Liver (tissue), 8 donors: ENCODE measurements at regions not wholly inside any gene's neighbourhood (a gene's known extent, or its start where the extent isn't known, plus 50 kb on each side); places are given as distances from the start of the nearest gene placed in this dataset.

ENCODE experiments used
- DNase-seq: peaks from one replicate; pipeline ENCODE4 v3.0.0-alpha.2; 2017; ENCODE audit warnings: low spot score
- H3K27ac ChIP-seq, 2 donors: one replicate each; pipeline ENCODE4 v1.7.0; 2013; ENCODE audit warnings: inconsistent platforms in 2 of 2, low read length in 2 of 2, control low read depth in 1 of 2, low read depth in 1 of 2, mild to moderate bottlenecking in 1 of 2
- H3K27me3 ChIP-seq, 4 donors: one replicate each; pipeline versions ENCODE4 v1.6.1 to v1.7.0; 2013; ENCODE audit warnings: low read length in 3 of 4, inconsistent platforms in 1 of 4, mild to moderate bottlenecking in 1 of 4, moderate library complexity in 1 of 4; ENCODE audit not compliant: control insufficient read depth in 4 of 4, insufficient read depth in 4 of 4
- H3K36me3 ChIP-seq, 4 donors: one replicate each; pipeline versions ENCODE4 v1.6.1 to v1.7.0; 2013; ENCODE audit warnings: low read length in 3 of 4, mild to moderate bottlenecking in 3 of 4, low read depth in 1 of 4, moderate library complexity in 1 of 4; ENCODE audit not compliant: control insufficient read depth in 4 of 4, insufficient read depth in 3 of 4
- H3K4me1 ChIP-seq, 4 donors: one replicate each; pipeline versions ENCODE4 v1.6.1 to v1.7.0; 2013; ENCODE audit warnings: low read length in 3 of 4, mild to moderate bottlenecking in 3 of 4, moderate library complexity in 1 of 4; ENCODE audit not compliant: control insufficient read depth in 4 of 4, insufficient read depth in 4 of 4
- H3K4me3 ChIP-seq, 3 donors: one replicate each; pipeline versions ENCODE4 v1.6.1 to v1.7.0; 2013; ENCODE audit warnings: low read length in 3 of 3, control low read depth in 1 of 3, low read depth in 1 of 3, mild to moderate bottlenecking in 1 of 3
- H3K9ac ChIP-seq, 2 donors: one replicate each; pipeline ENCODE4 v1.7.0; 2013; ENCODE audit warnings: low read length in 2 of 2, mild to moderate bottlenecking in 2 of 2, moderate library complexity in 2 of 2, control low read depth in 1 of 2, low read depth in 1 of 2
- H3K9me3 ChIP-seq, 4 donors: one replicate each; pipeline versions ENCODE4 v1.6.1 to v1.7.0; 2013; ENCODE audit warnings: low read length in 3 of 4; ENCODE audit not compliant: control insufficient read depth in 4 of 4
- ATF3 ChIP-seq: IDR thresholded peaks from 2 replicates; pipeline ENCODE4 v1.6.1; 2016; ENCODE audit warnings: antibody characterized with exemption
- CTCF ChIP-seq: fragments of 150-350 bp; IDR thresholded peaks from 2 replicates; pipeline ENCODE4 v1.5.1; 2017; ENCODE audit warnings: improper control_type of control experiment, low read depth, low read length; ENCODE audit not compliant: missing input control
- EGR1 ChIP-seq, 2 donors: IDR thresholded peaks; 2 replicates each; pipeline ENCODE4 v1.6.1; 2016 to 2018; ENCODE audit warnings: antibody characterized with exemption in 2 of 2, low read depth in 2 of 2
- FOXA1 ChIP-seq: IDR thresholded peaks from 2 replicates; pipeline ENCODE4 v1.6.1; 2016; ENCODE audit warnings: antibody characterized with exemption
- FOXA2 ChIP-seq: IDR thresholded peaks from 2 replicates; pipeline ENCODE4 v1.6.1; 2016; ENCODE audit warnings: antibody characterized with exemption
- GABPA ChIP-seq, 2 donors: IDR thresholded peaks in 1 of 2; conservative IDR thresholded peaks in 1 of 2; 2 replicates each; pipeline ENCODE4 v1.6.1; 2016; ENCODE audit warnings: antibody characterized with exemption in 2 of 2, mild to moderate bottlenecking in 1 of 2, moderate library complexity in 1 of 2
- HNF4A ChIP-seq, 2 donors: conservative IDR thresholded peaks; 2 replicates each; pipeline ENCODE4 v1.6.1; 2016; ENCODE audit warnings: antibody characterized with exemption in 2 of 2, mild to moderate bottlenecking in 2 of 2
- HNF4G ChIP-seq: IDR thresholded peaks from 2 replicates; pipeline ENCODE4 v1.6.1; 2016; ENCODE audit warnings: antibody characterized with exemption
- JUND ChIP-seq, 2 donors: IDR thresholded peaks; 2 replicates each; pipeline ENCODE4 v1.6.1; 2016; ENCODE audit warnings: antibody characterized with exemption in 2 of 2
- MAX ChIP-seq: IDR thresholded peaks from 2 replicates; pipeline ENCODE4 v1.6.1; 2016; ENCODE audit warnings: antibody characterized with exemption
- NR2F2 ChIP-seq: IDR thresholded peaks from 2 replicates; pipeline ENCODE4 v1.6.1; 2016; ENCODE audit warnings: antibody characterized with exemption
- RAD21 ChIP-seq, 2 donors: IDR thresholded peaks; 2 replicates each; pipeline ENCODE4 v1.6.1; 2016; ENCODE audit warnings: antibody characterized with exemption in 2 of 2, mild to moderate bottlenecking in 2 of 2
- REST ChIP-seq: IDR thresholded peaks from 2 replicates; pipeline ENCODE4 v1.6.1; 2016; ENCODE audit warnings: antibody characterized with exemption, mild to moderate bottlenecking
- RXRA ChIP-seq, 2 donors: IDR thresholded peaks; 2 replicates each; pipeline ENCODE4 v1.6.1; 2017 to 2018; ENCODE audit warnings: antibody characterized with exemption in 2 of 2, mild to moderate bottlenecking in 1 of 2
- SP1 ChIP-seq: IDR thresholded peaks from 2 replicates; pipeline ENCODE4 v1.6.1; 2018; ENCODE audit warnings: antibody characterized with exemption, mild to moderate bottlenecking
- TAF1 ChIP-seq: conservative IDR thresholded peaks from 2 replicates; pipeline ENCODE4 v1.6.1; 2016; ENCODE audit warnings: antibody characterized with exemption, mild to moderate bottlenecking
- YY1 ChIP-seq: IDR thresholded peaks from 2 replicates; pipeline ENCODE4 v1.6.1; 2016; ENCODE audit warnings: antibody characterized with exemption, mild to moderate bottlenecking
- ZBTB33 ChIP-seq: IDR thresholded peaks from 2 replicates; pipeline ENCODE4 v1.6.1; 2016; ENCODE audit warnings: antibody characterized with exemption
- WGBS: extraction: QIAGEN DNeasy Blood & Tissue Kit; methylation state at CpG from one replicate; pipeline ENCODE4 v1.1.7; 2013; 5-methylcytosine and 5-hydroxymethylcytosine counted together
- donor health status: healthy.
- donor health status: healthy.
- donor health status: healthy.
- donor health status: healthy.
- donor health status: healthy.

- H3K9me3 ChIP-seq = peaks cover 0 to 2% (median 0%) of the 10 kb centered on the region in 4 donors
- no peak overlapping the region for H3K9ac ChIP-seq
- no peak for DNase-seq
- no peak overlapping the region for H3K4me3 ChIP-seq
- no peaks in the 10 kb centered on the region for H3K4me1 ChIP-seq
- 45% methylated on average over 8 of the region's 8 CpGs for WGBS
- peaks cover 0 to 2% (median 0%) of the 10 kb centered on the region in 4 donors for H3K27me3 ChIP-seq
- no peaks in the 10 kb centered on the region for H3K36me3 ChIP-seq
- H3K27ac ChIP-seq = no peak overlapping the region
- TF ChIP-seq FOXA1 (no peak), ZBTB33 (no peak), EGR1 (IDR thresholded peaks at IDR 0.05; ENCODE audit: low read depth in 2 of 2) (no peak), GABPA (IDR thresholded peaks at IDR 0.05 in 1 of 2, conservative IDR thresholded peaks at IDR 0.05 in 1 of 2) (no peak), FOXA2 (no peak), REST (no peak), RAD21 (IDR thresholded peaks at IDR 0.05) (no peak), MAX (no peak), SP1 (no peak), RXRA (IDR thresholded peaks at IDR 0.05) (no peak), HNF4A (conservative IDR thresholded peaks at IDR 0.05) (no peak), CTCF (no peak), ATF3 (no peak), HNF4G (no peak), YY1 (no peak), TAF1 (no peak), JUND (IDR thresholded peaks at IDR 0.05) (no peak), NR2F2 (no peak)
Measured at GRCh38 chr4:146114066-146114465, 61.5 kb upstream of the LSM6 start.

- no peak overlapping the region for H3K27ac ChIP-seq
- TF ChIP-seq EGR1 (IDR thresholded peaks at IDR 0.05; ENCODE audit: low read depth in 2 of 2) (no peak), JUND (IDR thresholded peaks at IDR 0.05) (no peak), CTCF (no peak), FOXA1 (no peak), ATF3 (no peak), YY1 (no peak), REST (no peak), RXRA (IDR thresholded peaks at IDR 0.05) (no peak), TAF1 (no peak), MAX (no peak)
Measured at GRCh38 chr4:146113171-146113570, 62.3 kb upstream of the LSM6 start.

More at GRCh38 chr4:146113171-146113570, 62.3 kb upstream of the LSM6 start:
- Histone ChIP-seq H3K4me1 (no peaks in the 10 kb centered on the region), H3K4me3 (no peak overlapping the region), H3K36me3 (no peaks in the 10 kb centered on the region), H3K9ac (no peak overlapping the region), H3K9me3 (peaks cover 0 to 2% (median 0%) of the 10 kb centered on the region in 4 donors), H3K27me3 (peaks cover 0 to 2% (median 0%) of the 10 kb centered on the region in 4 donors)
- DNase-seq = no peak
- 64% methylated on average over 10 of the region's 10 CpGs for WGBS
